ENCODE measurements at regions not wholly inside any gene's neighbourhood (a gene's known extent, or its start where the extent isn't known, plus 50 kb on each side); places are given as distances from the start of the nearest gene placed in this dataset.

DNA sequence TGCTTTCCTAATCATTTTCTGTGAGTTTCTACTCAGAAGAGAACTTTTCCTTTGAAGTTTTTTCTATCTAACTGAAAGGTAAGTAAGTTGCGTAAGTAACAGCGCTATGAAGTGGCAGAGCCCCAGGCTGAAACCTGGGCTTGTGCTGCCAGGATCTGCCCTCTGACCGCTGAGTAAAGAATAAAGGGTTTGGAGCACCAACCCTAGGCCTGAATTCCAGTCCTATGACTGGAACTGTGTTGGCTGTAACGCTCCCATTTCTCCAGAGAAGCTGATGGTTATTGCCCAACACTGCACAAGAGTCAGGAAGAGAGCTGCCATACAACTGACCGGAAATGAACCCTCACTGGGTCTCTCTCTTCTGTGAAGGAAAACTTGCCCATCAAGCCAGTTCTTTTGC lies 87.0 kb downstream of the FOXB1 start:
- intact Hi-C loops (cut with micrococcal nuclease; ENCODE audit: unreplicated experiment) (no loop called here), in situ Hi-C loops (cut with MboI) (no loop called here)
- H3K9ac ChIP-seq (ENCODE audit: control insufficient read depth, insufficient read depth, low read length): no peak overlapping the region
- BruUV-seq (replicated peaks): no TSS peak
- H3K4me2 ChIP-seq (ENCODE audit: control insufficient read depth, insufficient read depth): no peak overlapping the region
- FAIRE-seq: no peak
- no peaks in the 10 kb centered on the region for H3K36me3 ChIP-seq (ENCODE audit: control insufficient read depth in 2 of 2, insufficient read depth in 2 of 2, low read length in 1 of 2)
- H3K4me3 ChIP-seq: no peak overlapping the region
- RAD21 ChIA-PET (ENCODE audit: unreplicated experiment): no interaction called here
- 42% methylated on average over 5 of the region's 5 CpGs for WGBS (ENCODE audit: insufficient coverage, insufficient replicate concordance, low lambda C conversion rate, missing lambda C conversion rate)
- H3K4me1 ChIP-seq (ENCODE audit: control insufficient read depth, insufficient read depth, low read length): no peaks in the 10 kb centered on the region
- H2AFZ ChIP-seq (ENCODE audit: control insufficient read depth, low read depth, low read length): no peak overlapping the region
- no peaks in the 10 kb centered on the region for H4K20me1 ChIP-seq (ENCODE audit: control insufficient read depth, insufficient read depth)
- SMC1A ChIA-PET (ENCODE audit: uncharacterized antibody, unreplicated experiment): no interaction called here
- H3K27ac ChIP-seq (ENCODE audit: control insufficient read depth, insufficient read depth): no peak overlapping the region
- POLR2A ChIA-PET: no interaction called here
- CTCF ChIA-PET: no interaction called here
- no peak for ATAC-seq
- H3K9me3 ChIP-seq (replicated peaks; ENCODE audit: control insufficient read depth, insufficient read depth, low read length): no peaks in the 10 kb centered on the region
- no peak for DNase-seq (ENCODE audit: low read depth, low spot score)
- H3K27me3 ChIP-seq (replicated peaks in 1 of 2; ENCODE audit: control insufficient read depth in 2 of 2, insufficient read depth in 2 of 2, low read length in 1 of 2): no peaks in the 10 kb centered on the region; a peak in 1 of 4 replicates
- no peaks in the 10 kb centered on the region for H3K79me2 ChIP-seq (ENCODE audit: control insufficient read depth, insufficient read depth, low read length)
- TF ChIP-seq, protein P1, sequence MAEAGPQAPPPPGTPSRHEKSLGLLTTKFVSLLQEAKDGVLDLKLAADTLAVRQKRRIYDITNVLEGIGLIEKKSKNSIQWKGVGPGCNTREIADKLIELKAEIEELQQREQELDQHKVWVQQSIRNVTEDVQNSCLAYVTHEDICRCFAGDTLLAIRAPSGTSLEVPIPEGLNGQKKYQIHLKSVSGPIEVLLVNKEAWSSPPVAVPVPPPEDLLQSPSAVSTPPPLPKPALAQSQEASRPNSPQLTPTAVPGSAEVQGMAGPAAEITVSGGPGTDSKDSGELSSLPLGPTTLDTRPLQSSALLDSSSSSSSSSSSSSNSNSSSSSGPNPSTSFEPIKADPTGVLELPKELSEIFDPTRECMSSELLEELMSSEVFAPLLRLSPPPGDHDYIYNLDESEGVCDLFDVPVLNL (IDR thresholded peaks at IDR 0.05; ENCODE audit: low read depth, low read length): no peak
- TF ChIP-seq, protein P2, sequence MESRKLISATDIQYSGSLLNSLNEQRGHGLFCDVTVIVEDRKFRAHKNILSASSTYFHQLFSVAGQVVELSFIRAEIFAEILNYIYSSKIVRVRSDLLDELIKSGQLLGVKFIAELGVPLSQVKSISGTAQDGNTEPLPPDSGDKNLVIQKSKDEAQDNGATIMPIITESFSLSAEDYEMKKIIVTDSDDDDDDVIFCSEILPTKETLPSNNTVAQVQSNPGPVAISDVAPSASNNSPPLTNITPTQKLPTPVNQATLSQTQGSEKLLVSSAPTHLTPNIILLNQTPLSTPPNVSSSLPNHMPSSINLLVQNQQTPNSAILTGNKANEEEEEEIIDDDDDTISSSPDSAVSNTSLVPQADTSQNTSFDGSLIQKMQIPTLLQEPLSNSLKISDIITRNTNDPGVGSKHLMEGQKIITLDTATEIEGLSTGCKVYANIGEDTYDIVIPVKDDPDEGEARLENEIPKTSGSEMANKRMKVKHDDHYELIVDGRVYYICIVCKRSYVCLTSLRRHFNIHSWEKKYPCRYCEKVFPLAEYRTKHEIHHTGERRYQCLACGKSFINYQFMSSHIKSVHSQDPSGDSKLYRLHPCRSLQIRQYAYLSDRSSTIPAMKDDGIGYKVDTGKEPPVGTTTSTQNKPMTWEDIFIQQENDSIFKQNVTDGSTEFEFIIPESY (IDR thresholded peaks at IDR 0.05): no peak
- no peak for TF ChIP-seq CBX3 (IDR thresholded peaks at IDR 0.05; ENCODE audit: borderline replicate concordance, low read depth)
- TF ChIP-seq POU2F2 (IDR thresholded peaks at IDR 0.05; ENCODE audit: borderline replicate concordance, low read depth, low read length): no peak
- TF ChIP-seq CREM (IDR thresholded peaks at IDR 0.05; ENCODE audit: low read depth): no peak
- TF ChIP-seq RELA (IDR thresholded peaks at IDR 0.05; ENCODE audit: borderline replicate concordance, partially characterized antibody): no peak
- TF ChIP-seq HDAC6 (IDR thresholded peaks at IDR 0.05; ENCODE audit: unreplicated experiment): no peak
- no peak for TF ChIP-seq SUPT20H (IDR thresholded peaks at IDR 0.05; ENCODE audit: borderline replicate concordance, control insufficient read depth, low read depth, low read length)
- no peak for TF ChIP-seq CHD2 (IDR thresholded peaks at IDR 0.05; ENCODE audit: borderline replicate concordance, low read depth, low read length)
- TF ChIP-seq POLR2A (IDR thresholded peaks at IDR 0.05; ENCODE audit: low read depth, low read length): no peak
- TF ChIP-seq BCL11A (IDR thresholded peaks at IDR 0.05; ENCODE audit: low read depth, low read length): no peak
- TF ChIP-seq, protein P3, sequence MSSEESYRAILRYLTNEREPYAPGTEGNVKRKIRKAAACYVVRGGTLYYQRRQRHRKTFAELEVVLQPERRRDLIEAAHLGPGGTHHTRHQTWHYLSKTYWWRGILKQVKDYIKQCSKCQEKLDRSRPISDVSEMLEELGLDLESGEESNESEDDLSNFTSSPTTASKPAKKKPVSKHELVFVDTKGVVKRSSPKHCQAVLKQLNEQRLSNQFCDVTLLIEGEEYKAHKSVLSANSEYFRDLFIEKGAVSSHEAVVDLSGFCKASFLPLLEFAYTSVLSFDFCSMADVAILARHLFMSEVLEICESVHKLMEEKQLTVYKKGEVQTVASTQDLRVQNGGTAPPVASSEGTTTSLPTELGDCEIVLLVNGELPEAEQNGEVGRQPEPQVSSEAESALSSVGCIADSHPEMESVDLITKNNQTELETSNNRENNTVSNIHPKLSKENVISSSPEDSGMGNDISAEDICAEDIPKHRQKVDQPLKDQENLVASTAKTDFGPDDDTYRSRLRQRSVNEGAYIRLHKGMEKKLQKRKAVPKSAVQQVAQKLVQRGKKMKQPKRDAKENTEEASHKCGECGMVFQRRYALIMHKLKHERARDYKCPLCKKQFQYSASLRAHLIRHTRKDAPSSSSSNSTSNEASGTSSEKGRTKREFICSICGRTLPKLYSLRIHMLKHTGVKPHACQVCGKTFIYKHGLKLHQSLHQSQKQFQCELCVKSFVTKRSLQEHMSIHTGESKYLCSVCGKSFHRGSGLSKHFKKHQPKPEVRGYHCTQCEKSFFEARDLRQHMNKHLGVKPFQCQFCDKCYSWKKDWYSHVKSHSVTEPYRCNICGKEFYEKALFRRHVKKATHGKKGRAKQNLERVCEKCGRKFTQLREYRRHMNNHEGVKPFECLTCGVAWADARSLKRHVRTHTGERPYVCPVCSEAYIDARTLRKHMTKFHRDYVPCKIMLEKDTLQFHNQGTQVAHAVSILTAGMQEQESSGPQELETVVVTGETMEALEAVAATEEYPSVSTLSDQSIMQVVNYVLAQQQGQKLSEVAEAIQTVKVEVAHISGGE (CRISPR knock-in tag; IDR thresholded peaks at IDR 0.05): no peak
- TF ChIP-seq ZZZ3 (IDR thresholded peaks at IDR 0.05; ENCODE audit: control insufficient read depth, insufficient read length, low read depth): no peak
- no peak for TF ChIP-seq TCF3 (IDR thresholded peaks at IDR 0.05; ENCODE audit: borderline replicate concordance, insufficient read depth, low read depth, low read length)
- TF ChIP-seq SP1 (IDR thresholded peaks at IDR 0.05; ENCODE audit: low read depth, low read length): no peak
- TF ChIP-seq, protein P4, sequence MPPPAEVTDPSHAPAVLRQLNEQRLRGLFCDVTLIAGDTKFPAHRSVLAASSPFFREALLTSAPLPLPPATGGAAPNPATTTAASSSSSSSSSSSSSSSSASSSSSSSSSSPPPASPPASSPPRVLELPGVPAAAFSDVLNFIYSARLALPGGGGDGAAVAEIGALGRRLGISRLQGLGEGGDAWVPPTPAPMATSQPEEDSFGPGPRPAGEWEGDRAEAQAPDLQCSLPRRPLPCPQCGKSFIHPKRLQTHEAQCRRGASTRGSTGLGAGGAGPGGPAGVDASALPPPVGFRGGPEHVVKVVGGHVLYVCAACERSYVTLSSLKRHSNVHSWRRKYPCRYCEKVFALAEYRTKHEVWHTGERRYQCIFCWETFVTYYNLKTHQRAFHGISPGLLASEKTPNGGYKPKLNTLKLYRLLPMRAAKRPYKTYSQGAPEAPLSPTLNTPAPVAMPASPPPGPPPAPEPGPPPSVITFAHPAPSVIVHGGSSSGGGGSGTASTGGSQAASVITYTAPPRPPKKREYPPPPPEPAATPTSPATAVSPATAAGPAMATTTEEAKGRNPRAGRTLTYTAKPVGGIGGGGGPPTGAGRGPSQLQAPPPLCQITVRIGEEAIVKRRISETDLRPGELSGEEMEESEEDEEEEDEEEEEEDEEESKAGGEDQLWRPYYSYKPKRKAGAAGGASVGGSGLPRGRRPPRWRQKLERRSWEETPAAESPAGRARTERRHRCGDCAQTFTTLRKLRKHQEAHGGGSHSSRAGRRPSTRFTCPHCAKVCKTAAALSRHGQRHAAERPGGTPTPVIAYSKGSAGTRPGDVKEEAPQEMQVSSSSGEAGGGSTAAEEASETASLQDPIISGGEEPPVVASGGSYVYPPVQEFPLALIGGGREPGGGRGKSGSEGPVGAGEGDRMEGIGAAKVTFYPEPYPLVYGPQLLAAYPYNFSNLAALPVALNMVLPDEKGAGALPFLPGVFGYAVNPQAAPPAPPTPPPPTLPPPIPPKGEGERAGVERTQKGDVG (CRISPR knock-in tag; IDR thresholded peaks at IDR 0.05): no peak

Data from GM12878 (cell line).